SH-SY5Y (cell line): ENCODE measurements at regions not wholly inside any gene's neighbourhood (a gene's known extent, or its start where the extent isn't known, plus 50 kb on each side); places are given as distances from the start of the nearest gene placed in this dataset.

Experiments used
- GATA2 ChIP-seq: IDR thresholded peaks from 2 replicates; pipeline ENCODE4 v1.6.1; 2011; ENCODE audit warnings: mild to moderate bottlenecking, low read depth, low read length
- GATA3 ChIP-seq: IDR thresholded peaks from 2 replicates; pipeline ENCODE4 v1.6.1; 2011; ENCODE audit warnings: low read depth, mild to moderate bottlenecking, low read length, moderate library complexity

DNA sequence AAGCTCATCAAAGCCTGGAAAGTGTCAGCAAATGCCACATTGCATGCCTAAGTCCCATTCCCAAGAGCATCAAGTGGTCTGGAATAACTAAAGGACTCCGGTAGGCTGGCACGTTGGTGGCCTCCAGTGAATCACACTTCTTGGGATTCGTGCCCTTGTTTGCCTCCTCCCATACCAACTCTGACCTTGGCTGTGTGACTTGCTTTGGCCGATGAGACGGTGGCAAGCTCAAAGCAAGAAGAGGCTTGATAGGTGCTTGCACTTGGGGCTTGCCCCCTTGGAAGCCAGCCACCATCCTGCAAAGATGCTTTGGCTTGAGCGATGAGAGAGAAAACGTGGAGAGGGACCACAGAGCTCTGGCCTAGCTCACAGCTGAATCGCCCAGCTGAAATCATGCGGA, 313.1 kb upstream of the ZFHX3 start:
- no peak for TF ChIP-seq GATA2
- no peak for TF ChIP-seq GATA3
